H1 (cell line): ENCODE measurements at regions not wholly inside any gene's neighbourhood (a gene's known extent, or its start where the extent isn't known, plus 50 kb on each side); places are given as distances from the start of the nearest gene placed in this dataset.

Source experiments
- CTCF ChIA-PET: fragments of 300-600 bp; sonication (Branson Sonifier 250); formaldehyde crosslinking; loops from one replicate; lab custom pipeline; 2021; ENCODE audit not compliant: partially characterized antibody; lab: Charles Lee
- POLR2A ChIA-PET: fragments of 300-600 bp; sonication (Branson Sonifier 250); formaldehyde crosslinking; loops from one replicate; lab custom pipeline; 2021; ENCODE audit warnings: inconsistent platforms; ENCODE audit not compliant: partially characterized antibody; lab: Charles Lee
- DNase-seq, 2 experiments: peaks; one replicate each; pipeline versions ENCODE4 v3.0.0 to v3.0.0-alpha.2; 2010 to 2022; ENCODE audit warnings: low spot score in 2 of 2, low read depth in 1 of 2, mixed read lengths in 1 of 2
- FAIRE-seq: peaks from 2 replicates; lab custom pipeline; 2011; peaks lifted over from hg19 to GRCh38; lab: Jason Lieb, UNC
- H2AFZ ChIP-seq: 2 replicates; pipeline ENCODE4 v1.8.1; 2012; ENCODE audit warnings: low read length, inconsistent platforms
- H2AK5ac ChIP-seq: 2 replicates; pipeline ENCODE4 v1.6.1; 2013; ENCODE audit warnings: low read depth, low read length
- H2BK120ac ChIP-seq: replicated peaks from 2 replicates; pipeline ENCODE3; 2013; ENCODE audit warnings: low read depth, low read length, inconsistent platforms
- H2BK12ac ChIP-seq: 2 replicates; pipeline ENCODE4 v1.6.1; 2013; ENCODE audit warnings: low read depth, low read length
- H2BK15ac ChIP-seq: 2 replicates; pipeline ENCODE4 v1.6.1; 2013; ENCODE audit warnings: low read length
- H2BK20ac ChIP-seq: 2 replicates; pipeline ENCODE4 v1.6.1; 2013; ENCODE audit warnings: low read length
- H2BK5ac ChIP-seq: 2 replicates; pipeline ENCODE4 v1.6.1; 2013; ENCODE audit warnings: low read depth, low read length
- H3K14ac ChIP-seq: 2 replicates; pipeline ENCODE4 v1.6.1; 2013; ENCODE audit warnings: inconsistent platforms; ENCODE audit not compliant: insufficient read length
- H3K18ac ChIP-seq: 2 replicates; pipeline ENCODE4 v1.6.1; 2013; ENCODE audit warnings: low read length; ENCODE audit errors: extremely low read depth
- H3K23ac ChIP-seq: 2 replicates; pipeline ENCODE4 v1.6.1; 2013; ENCODE audit warnings: inconsistent platforms; ENCODE audit not compliant: insufficient read length
- H3K23me2 ChIP-seq: 2 replicates; pipeline ENCODE4 v1.6.1; 2013; ENCODE audit warnings: low read depth, low read length
- H3K27ac ChIP-seq: 2 replicates; pipeline ENCODE4 v1.6.1; 2011; ENCODE audit warnings: low read depth, low read length, inconsistent platforms
- H3K27me3 ChIP-seq, 4 experiments: replicated peaks in 1 of 4; 1 replicate in 1 of 4; 2 replicates in 3 of 4; pipeline versions ENCODE4 v1.6.1 to v1.8.1; 2011 to 2013; ENCODE audit warnings: low read length in 3 of 4, mild to moderate bottlenecking in 3 of 4, inconsistent platforms in 2 of 4, mixed read lengths in 2 of 4, moderate library complexity in 1 of 4; ENCODE audit not compliant: control insufficient read depth in 3 of 4, insufficient read depth in 3 of 4; ENCODE audit errors: extremely low read depth in 1 of 4
- H3K36me3 ChIP-seq, 4 experiments: 2 replicates each; pipeline versions ENCODE4 v1.6.1 to v1.8.1; 2011 to 2013; ENCODE audit warnings: mild to moderate bottlenecking in 4 of 4, low read length in 3 of 4, moderate library complexity in 2 of 4, control low read depth in 1 of 4, inconsistent platforms in 1 of 4; ENCODE audit not compliant: insufficient read depth in 4 of 4, control insufficient read depth in 2 of 4
- H3K4ac ChIP-seq: replicated peaks from 2 replicates; pipeline ENCODE3; 2013; ENCODE audit warnings: low read length, low read depth, mixed read lengths, inconsistent platforms; ENCODE audit not compliant: insufficient read length
- H3K4me1 ChIP-seq, 4 experiments: replicated peaks in 1 of 4; 1 replicate in 1 of 4; 2 replicates in 3 of 4; pipeline versions ENCODE4 v1.6.1 to v1.8.1; 2011 to 2013; ENCODE audit warnings: low read length in 3 of 4, inconsistent platforms in 2 of 4, mixed read lengths in 1 of 4; ENCODE audit not compliant: insufficient read depth in 4 of 4, control insufficient read depth in 3 of 4
- H3K4me2 ChIP-seq, 2 experiments: 2 replicates each; pipeline versions ENCODE4 v1.6.1 to v1.8.1; 2011 to 2013; ENCODE audit warnings: low read depth in 2 of 2, low read length in 2 of 2, control low read depth in 1 of 2, inconsistent platforms in 1 of 2, mild to moderate bottlenecking in 1 of 2; ENCODE audit not compliant: insufficient read depth in 1 of 2
- H3K4me3 ChIP-seq, 4 experiments: fragments of 200-600, 300-600 bp in 1 of 4; sonication (generic), shearing (Covaris generic), sonication (Bioruptor Twin) in 1 of 4; 2 replicates each; pipeline versions ENCODE4 v1.5.1 to v1.8.1; 2011 to 2016; ENCODE audit warnings: low read length in 4 of 4, low read depth in 3 of 4, control low read depth in 2 of 4, inconsistent platforms in 2 of 4, mild to moderate bottlenecking in 2 of 4, mixed read lengths in 1 of 4, moderate library complexity in 1 of 4; ENCODE audit not compliant: insufficient read depth in 2 of 4; ENCODE audit errors: extremely low read depth in 1 of 4
- H3K56ac ChIP-seq: replicated peaks from 2 replicates; pipeline ENCODE3; 2013; ENCODE audit warnings: low read depth, mild to moderate bottlenecking, mixed read lengths, low read length, inconsistent platforms; ENCODE audit not compliant: insufficient read length
- H3K79me1 ChIP-seq: 2 replicates; pipeline ENCODE4 v1.6.1; 2013; ENCODE audit warnings: low read depth, low read length, control low read depth
- H3K79me2 ChIP-seq, 2 experiments: 2 replicates each; pipeline versions ENCODE4 v1.6.1 to v1.8.1; 2012 to 2013; ENCODE audit warnings: low read length in 2 of 2, mild to moderate bottlenecking in 2 of 2, inconsistent platforms in 1 of 2; ENCODE audit not compliant: insufficient read depth in 2 of 2, control insufficient read depth in 1 of 2
- H3K9ac ChIP-seq, 4 experiments: replicated peaks in 1 of 4; 1 replicate in 1 of 4; 2 replicates in 3 of 4; pipeline versions ENCODE4 v1.6.1 to v1.8.1; 2011 to 2013; ENCODE audit warnings: low read depth in 3 of 4, low read length in 3 of 4, control low read depth in 2 of 4, mild to moderate bottlenecking in 2 of 4, moderate library complexity in 2 of 4, inconsistent platforms in 1 of 4; ENCODE audit errors: extremely low read depth in 1 of 4
- H3K9me3 ChIP-seq, 2 experiments: 2 replicates each; pipeline versions ENCODE4 v1.6.1 to v1.8.1; 2012 to 2013; ENCODE audit warnings: mild to moderate bottlenecking in 2 of 2, moderate library complexity in 2 of 2, control low read depth in 1 of 2, inconsistent platforms in 1 of 2, low read depth in 1 of 2, low read length in 1 of 2, mixed read lengths in 1 of 2; ENCODE audit not compliant: insufficient read depth in 2 of 2
- H4K20me1 ChIP-seq, 2 experiments: replicated peaks in 1 of 2; 2 replicates each; pipeline versions ENCODE3 to v1.8.1; 2011 to 2013; ENCODE audit warnings: inconsistent platforms in 2 of 2, low read length in 2 of 2, mild to moderate bottlenecking in 1 of 2; ENCODE audit not compliant: insufficient read depth in 2 of 2, control insufficient read depth in 1 of 2
- H4K5ac ChIP-seq: 2 replicates; pipeline ENCODE4 v1.6.1; 2013; ENCODE audit warnings: low read length, low read depth, mixed read lengths, inconsistent platforms; ENCODE audit not compliant: insufficient read length
- H4K8ac ChIP-seq: 2 replicates; pipeline ENCODE4 v1.8.0; 2013; ENCODE audit warnings: mild to moderate bottlenecking, moderate library complexity, low read length, inconsistent platforms; ENCODE audit not compliant: insufficient read depth; ENCODE audit errors: extremely low read depth
- H4K91ac ChIP-seq: replicated peaks from 2 replicates; pipeline ENCODE3; 2013; ENCODE audit warnings: low read length, mixed read lengths, inconsistent platforms; ENCODE audit not compliant: insufficient read length
- CBX8 ChIP-seq: fragments of 300-800, 300-1000 bp; sonication (generic); IDR thresholded peaks from 2 replicates; pipeline ENCODE4 v1.7.1; 2016; ENCODE audit warnings: low read depth, low read length, borderline replicate concordance
- JUND ChIP-seq: IDR thresholded peaks from 2 replicates; pipeline ENCODE4 v1.6.1; 2011; ENCODE audit warnings: mild to moderate bottlenecking, improper control_type of control experiment, low read length
- MAX ChIP-seq: IDR thresholded peaks from 2 replicates; pipeline ENCODE4 v1.6.1; 2012; ENCODE audit warnings: inconsistent platforms
- RBBP5 ChIP-seq: IDR thresholded peaks from 2 replicates; pipeline ENCODE4 v1.7.1; 2012; ENCODE audit warnings: low read depth, mild to moderate bottlenecking, inconsistent platforms, low read length, moderate library complexity, borderline replicate concordance
- SAP30 ChIP-seq: fragments of 300-600 bp; sonication (generic); IDR thresholded peaks from 2 replicates; pipeline ENCODE4 v1.7.1; 2012; ENCODE audit warnings: low read length, moderate library complexity, mild to moderate bottlenecking, inconsistent platforms; ENCODE audit not compliant: insufficient read depth, insufficient replicate concordance
- SIRT6 ChIP-seq: IDR thresholded peaks from one replicate; pipeline ENCODE4 v1.7.1; 2012; ENCODE audit warnings: low read length, inconsistent platforms
- SP4 ChIP-seq: IDR thresholded peaks from 2 replicates; pipeline ENCODE4 v1.6.1; 2012; ENCODE audit warnings: low read length, inconsistent platforms
- USF2 ChIP-seq: IDR thresholded peaks from 2 replicates; pipeline ENCODE4 v1.6.1; 2011; ENCODE audit warnings: low read length, improper control_type of control experiment
- WGBS, 2 experiments: shearing (Covaris generic) in 1 of 2; methylation state at CpG; one replicate each; pipeline versions ENCODE4 v1.1.6 to v1.1.7; 2013 to 2015; ENCODE audit warnings: low lambda C conversion rate in 2 of 2, mixed read lengths in 2 of 2, inconsistent platforms in 1 of 2, low coverage in 1 of 2, missing lambda C conversion rate in 1 of 2; ENCODE audit not compliant: insufficient replicate concordance in 2 of 2, insufficient coverage in 1 of 2, insufficient read length in 1 of 2; ENCODE audit errors: extremely low coverage in 1 of 2, missing lambda C conversion rate in 1 of 2; 5-methylcytosine and 5-hydroxymethylcytosine counted together

- no peaks in the 10 kb centered on the region for H3K79me2 ChIP-seq
- no peak overlapping the region for H2AFZ ChIP-seq
- no peak overlapping the region for H3K4me3 ChIP-seq
- H2BK20ac ChIP-seq = no peak overlapping the region
- no peak overlapping the region for H3K4ac ChIP-seq
- no peak for FAIRE-seq
- no peak overlapping the region for H3K9ac ChIP-seq
- no peak overlapping the region for H3K56ac ChIP-seq
- TF ChIP-seq CBX8 = no peak
- no peak for TF ChIP-seq SAP30
- TF ChIP-seq SIRT6 = no peak
- TF ChIP-seq MAX = no peak
- TF ChIP-seq SP4 = no peak
- no peak for TF ChIP-seq RBBP5
- TF ChIP-seq JUND = no peak
- no peak for TF ChIP-seq USF2
- no peak overlapping the region for H4K91ac ChIP-seq
- no peak overlapping the region for H3K27ac ChIP-seq
- no peaks in the 10 kb centered on the region for H3K36me3 ChIP-seq
- no peaks in the 10 kb centered on the region for H3K23me2 ChIP-seq
- H4K20me1 ChIP-seq = no peaks in the 10 kb centered on the region
- H2BK120ac ChIP-seq = no peak overlapping the region
- no peak overlapping the region for H2BK5ac ChIP-seq
- H4K8ac ChIP-seq = no peak overlapping the region
- no peaks in the 10 kb centered on the region for H3K4me1 ChIP-seq
- WGBS, 2 experiments = 96% methylated on average over 18 of the region's 18 CpGs; no CpG with 5 or more reads in 1 of the 2 experiments
- ChIA-PET CTCF (no interaction called here), POLR2A (no interaction called here)
- H2BK12ac ChIP-seq = no peak overlapping the region
- DNase-seq = no peak
- H3K14ac ChIP-seq = no peak overlapping the region
- no peak overlapping the region for H2BK15ac ChIP-seq
- H4K5ac ChIP-seq = no peak overlapping the region
- no peaks in the 10 kb centered on the region for H3K9me3 ChIP-seq
- H3K23ac ChIP-seq = no peak overlapping the region
- no peaks in the 10 kb centered on the region for H3K27me3 ChIP-seq
- H3K18ac ChIP-seq = no peak overlapping the region
- no peak overlapping the region for H2AK5ac ChIP-seq
- H3K4me2 ChIP-seq = no peak overlapping the region
- no peaks in the 10 kb centered on the region for H3K79me1 ChIP-seq
These were observed 322.1 kb upstream of the RNF32 start for GRCh38 chr7:156318426-156318825.
